Breast epithelium (tissue), 3 donors: ENCODE measurements at regions not wholly inside any gene's neighbourhood (a gene's known extent, or its start where the extent isn't known, plus 50 kb on each side); places are given as distances from the start of the nearest gene placed in this dataset.

Experiments used
- POLR2A ChIP-seq: fragments of 450-650 bp; IDR thresholded peaks from one replicate; pipeline ENCODE4 v1.6.1; 2016; ENCODE audit warnings: antibody characterized with exemption, mild to moderate bottlenecking, moderate library complexity
- TF ChIP-seq, protein P1 (sequence below), 3 donors: fragments of 450-650 bp; IDR thresholded peaks; one replicate each; pipeline ENCODE4 v1.5.1; 2016 to 2017; ENCODE audit warnings: antibody characterized with exemption in 3 of 3, mild to moderate bottlenecking in 3 of 3, moderate library complexity in 3 of 3

- TF ChIP-seq, protein P1, sequence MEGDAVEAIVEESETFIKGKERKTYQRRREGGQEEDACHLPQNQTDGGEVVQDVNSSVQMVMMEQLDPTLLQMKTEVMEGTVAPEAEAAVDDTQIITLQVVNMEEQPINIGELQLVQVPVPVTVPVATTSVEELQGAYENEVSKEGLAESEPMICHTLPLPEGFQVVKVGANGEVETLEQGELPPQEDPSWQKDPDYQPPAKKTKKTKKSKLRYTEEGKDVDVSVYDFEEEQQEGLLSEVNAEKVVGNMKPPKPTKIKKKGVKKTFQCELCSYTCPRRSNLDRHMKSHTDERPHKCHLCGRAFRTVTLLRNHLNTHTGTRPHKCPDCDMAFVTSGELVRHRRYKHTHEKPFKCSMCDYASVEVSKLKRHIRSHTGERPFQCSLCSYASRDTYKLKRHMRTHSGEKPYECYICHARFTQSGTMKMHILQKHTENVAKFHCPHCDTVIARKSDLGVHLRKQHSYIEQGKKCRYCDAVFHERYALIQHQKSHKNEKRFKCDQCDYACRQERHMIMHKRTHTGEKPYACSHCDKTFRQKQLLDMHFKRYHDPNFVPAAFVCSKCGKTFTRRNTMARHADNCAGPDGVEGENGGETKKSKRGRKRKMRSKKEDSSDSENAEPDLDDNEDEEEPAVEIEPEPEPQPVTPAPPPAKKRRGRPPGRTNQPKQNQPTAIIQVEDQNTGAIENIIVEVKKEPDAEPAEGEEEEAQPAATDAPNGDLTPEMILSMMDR (IDR thresholded peaks at IDR 0.05) = no peak
- no peak for TF ChIP-seq POLR2A
Measured at GRCh38 chr12:87230441-87230840, 798.8 kb downstream of the C12orf50 start.
